ENCODE measurements at regions not wholly inside any gene's neighbourhood (a gene's known extent, or its start where the extent isn't known, plus 50 kb on each side); places are given as distances from the start of the nearest gene placed in this dataset.

- no peak for TF ChIP-seq CTCF (IDR thresholded peaks at IDR 0.05)
- no peak for TF ChIP-seq POLR2A (IDR thresholded peaks at IDR 0.05)
Observed at GRCh38 chr6:48169635-48170034, 58.6 kb upstream of the PTCHD4 start.
